HEK293T (cell line): ENCODE measurements at regions not wholly inside any gene's neighbourhood (a gene's known extent, or its start where the extent isn't known, plus 50 kb on each side); places are given as distances from the start of the nearest gene placed in this dataset.

Experiments used
- ARNT ChIP-seq: fragments of 450-650 bp; IDR thresholded peaks from 2 replicates; pipeline ENCODE4 v1.6.1; 2017; ENCODE audit warnings: mild to moderate bottlenecking
- BHLHE40 ChIP-seq: fragments of 450-650 bp; IDR thresholded peaks from 2 replicates; pipeline ENCODE4 v1.6.1; 2016; ENCODE audit warnings: mild to moderate bottlenecking, moderate library complexity, borderline replicate concordance
- ELF4 ChIP-seq: fragments of 450-650 bp; IDR thresholded peaks from 2 replicates; pipeline ENCODE4 v1.6.1; 2017; ENCODE audit warnings: antibody characterized with exemption
- FOXA1 ChIP-seq: fragments of 450-650 bp; IDR thresholded peaks from 2 replicates; pipeline ENCODE4 v1.6.1; 2016; ENCODE audit warnings: mild to moderate bottlenecking
- FOXK2 ChIP-seq: fragments of 450-650 bp; IDR thresholded peaks from 2 replicates; pipeline ENCODE4 v1.6.1; 2016; ENCODE audit warnings: mild to moderate bottlenecking
- HDGF ChIP-seq: fragments of 450-650 bp; IDR thresholded peaks from 2 replicates; pipeline ENCODE4 v1.6.1; 2017; ENCODE audit warnings: antibody characterized with exemption, borderline replicate concordance
- LEF1 ChIP-seq: fragments of 450-650 bp; IDR thresholded peaks from 2 replicates; pipeline ENCODE4 v1.6.1; 2017; ENCODE audit warnings: mild to moderate bottlenecking, borderline replicate concordance
- NFRKB ChIP-seq: fragments of 450-650 bp; IDR thresholded peaks from 2 replicates; pipeline ENCODE4 v1.6.1; 2016; ENCODE audit warnings: mild to moderate bottlenecking, moderate library complexity
- SP1 ChIP-seq: fragments of 450-650 bp; IDR thresholded peaks from 2 replicates; pipeline ENCODE4 v1.6.1; 2017
- SUZ12 ChIP-seq: fragments of 450-650 bp; IDR thresholded peaks from 2 replicates; pipeline ENCODE4 v1.6.1; 2016; ENCODE audit warnings: mild to moderate bottlenecking
- TARDBP ChIP-seq: fragments of 450-650 bp; IDR thresholded peaks from 2 replicates; pipeline ENCODE4 v1.6.1; 2016

- TF ChIP-seq FOXK2 = no peak
- no peak for TF ChIP-seq BHLHE40
- TF ChIP-seq SP1 = no peak
- TF ChIP-seq ELF4 = no peak
- no peak for TF ChIP-seq ARNT
- TF ChIP-seq NFRKB = no peak
- no peak for TF ChIP-seq TARDBP
- no peak for TF ChIP-seq SUZ12
- no peak for TF ChIP-seq FOXA1
- no peak for TF ChIP-seq HDGF
- TF ChIP-seq LEF1 = no peak
Measured at GRCh38 chr5:63690546-63690945, 271.7 kb downstream of the HTR1A start.
